ENCODE measurements at regions not wholly inside any gene's neighbourhood (a gene's known extent, or its start where the extent isn't known, plus 50 kb on each side); places are given as distances from the start of the nearest gene placed in this dataset.

- DNase-seq (ENCODE audit: low read depth) = no peak
Measured at GRCh38 chr22:27572278-27572666, 229.3 kb downstream of the MN1 start.

GRCh38 chr22:27573280-27574001 lies 228.1 kb downstream of the MN1 start:
- no peak for DNase-seq (ENCODE audit: low read depth)

- no peak for DNase-seq (ENCODE audit: low read depth)
Measured at GRCh38 chr22:27574002-27574366, 227.6 kb downstream of the MN1 start.

- no peak for DNase-seq (ENCODE audit: low read depth)
Measured at GRCh38 chr22:27574651-27575050, 226.9 kb downstream of the MN1 start.

- DNase-seq (ENCODE audit: low read depth) = no peak
Measured at GRCh38 chr22:27575348-27575747, 226.2 kb downstream of the MN1 start.

- DNase-seq (ENCODE audit: low read depth) = no peak
Measured at GRCh38 chr22:27576413-27576812, 225.1 kb downstream of the MN1 start.

GRCh38 chr22:27576815-27577573 lies 224.6 kb downstream of the MN1 start:
- no peak for DNase-seq (ENCODE audit: low read depth)

- no peak for DNase-seq (ENCODE audit: low read depth)
Measured at GRCh38 chr22:27577574-27577969, 224.0 kb downstream of the MN1 start.

- DNase-seq (ENCODE audit: low read depth) = no peak
Measured at GRCh38 chr22:27578937-27579617, 222.5 kb downstream of the MN1 start.

- DNase-seq (ENCODE audit: low read depth) = no peak
Measured at GRCh38 chr22:27580311-27580897, 221.2 kb downstream of the MN1 start.

- no peak for DNase-seq (ENCODE audit: low read depth)
Measured at GRCh38 chr22:27581236-27581635, 220.3 kb downstream of the MN1 start.

GRCh38 chr22:27581688-27582087 lies 219.9 kb downstream of the MN1 start:
- DNase-seq (ENCODE audit: low read depth) = no peak

- no peak for DNase-seq (ENCODE audit: low read depth)
Measured at GRCh38 chr22:27583856-27584255, 217.7 kb downstream of the MN1 start.

GRCh38 chr22:27585141-27585540 lies 216.4 kb downstream of the MN1 start:
- no peak for DNase-seq (ENCODE audit: low read depth)

GRCh38 chr22:27588268-27588667 lies 213.3 kb downstream of the MN1 start:
- DNase-seq (ENCODE audit: low read depth) = no peak

- DNase-seq (ENCODE audit: low read depth) = no peak
Measured at GRCh38 chr22:27588915-27589314, 212.6 kb downstream of the MN1 start.

- DNase-seq (ENCODE audit: low read depth) = no peak
Measured at GRCh38 chr22:27591060-27591459, 210.5 kb downstream of the MN1 start.

GRCh38 chr22:27593378-27593777 lies 208.2 kb downstream of the MN1 start:
- DNase-seq (ENCODE audit: low read depth) = no peak

GRCh38 chr22:27594020-27594419 lies 207.5 kb downstream of the MN1 start:
- DNase-seq (ENCODE audit: low read depth) = no peak

GRCh38 chr22:27594474-27595134 lies 207.0 kb downstream of the MN1 start:
- no peak for DNase-seq (ENCODE audit: low read depth)

- no peak for DNase-seq (ENCODE audit: low read depth)
Measured at GRCh38 chr22:27596133-27596870, 205.3 kb downstream of the MN1 start.
